GM12865 (cell line): ENCODE measurements at regions not wholly inside any gene's neighbourhood (a gene's known extent, or its start where the extent isn't known, plus 50 kb on each side); places are given as distances from the start of the nearest gene placed in this dataset.

Experiments
- DNase-seq: peaks from one replicate; pipeline ENCODE4 v3.0.0; 2010; ENCODE audit warnings: low read depth
- H3K4me3 ChIP-seq: 2 replicates; pipeline ENCODE4 v1.5.1; 2011; ENCODE audit warnings: mild to moderate bottlenecking, low read depth, low read length, control low read depth
- CTCF ChIP-seq: IDR thresholded peaks from 2 replicates; pipeline ENCODE4 v1.5.1; 2011; ENCODE audit warnings: low read length, control low read depth, low read depth, inconsistent platforms; ENCODE audit not compliant: insufficient read depth; ENCODE audit errors: missing control alignments

GRCh38 chr4:20096911-20097310 lies 154.8 kb upstream of the SLIT2 start:
- no peak overlapping the region for H3K4me3 ChIP-seq
- DNase-seq: no peak
- TF ChIP-seq CTCF: no peak

GRCh38 chr4:20095805-20096541 lies 155.7 kb upstream of the SLIT2 start:
- H3K4me3 ChIP-seq: no peak overlapping the region
- DNase-seq: no peak
- no peak for TF ChIP-seq CTCF

- TF ChIP-seq CTCF: no peak
- no peak for DNase-seq
- no peak overlapping the region for H3K4me3 ChIP-seq
Measured at GRCh38 chr4:20091781-20092180, 159.9 kb upstream of the SLIT2 start.

GRCh38 chr4:20087522-20087911 lies 164.2 kb upstream of the SLIT2 start:
- no peak overlapping the region for H3K4me3 ChIP-seq
- TF ChIP-seq CTCF: no peak
- DNase-seq: no peak

- H3K4me3 ChIP-seq: no peak overlapping the region
- no peak for DNase-seq
- TF ChIP-seq CTCF: no peak
Measured at GRCh38 chr4:20086799-20087521, 164.7 kb upstream of the SLIT2 start.

- no peak for DNase-seq
- no peak overlapping the region for H3K4me3 ChIP-seq
- no peak for TF ChIP-seq CTCF
Measured at GRCh38 chr4:20086067-20086798, 165.5 kb upstream of the SLIT2 start.
